ENCODE measurements at regions not wholly inside any gene's neighbourhood (a gene's known extent, or its start where the extent isn't known, plus 50 kb on each side); places are given as distances from the start of the nearest gene placed in this dataset.

- peak; percentile 71 for TF ChIP-seq ATF3 (IDR thresholded peaks at IDR 0.05)
- no peak; the same call in 1 of the 2 replicates for TF ChIP-seq ATF3 (CRISPR knock-in tag; conservative IDR thresholded peaks at IDR 0.05)
- TF ChIP-seq ZNF644 (tag; IDR thresholded peaks at IDR 0.05; ENCODE audit: low read depth): no peak
- TF ChIP-seq PKNOX1 (IDR thresholded peaks at IDR 0.05): peak; percentile 69
- TF ChIP-seq ZNF830 (CRISPR knock-in tag; IDR thresholded peaks at IDR 0.05): no peak
- peak; percentile 98 for TF ChIP-seq MNT (conservative IDR thresholded peaks at IDR 0.05)
- peak; percentile 45; the same call in 1 of the 2 replicates for TF ChIP-seq ARID1B (IDR thresholded peaks at IDR 0.05)
- TF ChIP-seq VEZF1 (CRISPR knock-in tag; IDR thresholded peaks at IDR 0.05): peak; percentile 66
- TF ChIP-seq SMAD1 (IDR thresholded peaks at IDR 0.05; ENCODE audit: low read depth, low read length, partially characterized antibody): peak; percentile 15
- TF ChIP-seq BACH1 (tag; IDR thresholded peaks at IDR 0.05): no peak
- peak; percentile 32 for TF ChIP-seq RBBP5 (IDR thresholded peaks at IDR 0.05; ENCODE audit: borderline replicate concordance, insufficient read depth, low read length, poor library complexity, severe bottlenecking)
- no peak for TF ChIP-seq COPS2 (conservative IDR thresholded peaks at IDR 0.05)
- TF ChIP-seq E4F1 (CRISPR knock-in tag; IDR thresholded peaks at IDR 0.05; ENCODE audit: borderline replicate concordance): no peak
- no peak for TF ChIP-seq EZH2 (IDR thresholded peaks at IDR 0.05; ENCODE audit: borderline replicate concordance, low read depth, low read length)
- TF ChIP-seq CREB1 (IDR thresholded peaks at IDR 0.05): peak; percentile 60
- peak; percentile 85 for TF ChIP-seq CREB1 (CRISPR knock-in tag; IDR thresholded peaks at IDR 0.05)
- TF ChIP-seq SUPT5H (IDR thresholded peaks at IDR 0.05): peak; percentile 45; the same call in 1 of the 2 replicates
- TF ChIP-seq POLR2A (conservative IDR thresholded peaks at IDR 0.05): peak; percentile 66
- TF ChIP-seq STAT5B (CRISPR knock-in tag; IDR thresholded peaks at IDR 0.05): no peak
Observed at GRCh38 chr17:77320485-77321256, 179.9 kb downstream of the SEC14L1 start (continued).
